OCI-M1 (cell line): ENCODE measurements at regions not wholly inside any gene's neighbourhood (a gene's known extent, or its start where the extent isn't known, plus 50 kb on each side); places are given as distances from the start of the nearest gene placed in this dataset.

Experiments used
- DNase-seq: peaks from one replicate; lab custom pipeline; 2025; lab: John Stamatoyannopoulos, UW

DNA sequence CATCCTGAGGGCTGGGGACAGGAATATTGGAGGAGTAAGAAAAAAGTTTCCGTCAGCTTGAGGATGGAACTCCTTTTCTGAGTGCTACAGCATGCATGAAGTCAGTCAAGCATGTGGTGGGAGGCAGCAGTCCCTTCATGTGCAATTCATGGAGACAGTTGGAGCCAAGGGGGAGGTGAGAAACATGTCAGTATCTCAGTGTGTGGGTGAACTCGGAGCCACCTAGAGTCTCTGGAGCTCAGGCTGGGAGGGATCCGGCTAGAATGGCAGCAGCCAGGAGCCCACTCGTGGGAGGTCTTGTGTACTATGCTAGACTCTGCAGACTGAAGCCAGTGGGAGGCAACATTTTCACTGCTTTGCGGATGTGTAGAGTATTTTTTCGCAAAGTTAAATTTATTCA lies 60.3 kb downstream of the AVPR1A start:
- no peak for DNase-seq

DNA sequence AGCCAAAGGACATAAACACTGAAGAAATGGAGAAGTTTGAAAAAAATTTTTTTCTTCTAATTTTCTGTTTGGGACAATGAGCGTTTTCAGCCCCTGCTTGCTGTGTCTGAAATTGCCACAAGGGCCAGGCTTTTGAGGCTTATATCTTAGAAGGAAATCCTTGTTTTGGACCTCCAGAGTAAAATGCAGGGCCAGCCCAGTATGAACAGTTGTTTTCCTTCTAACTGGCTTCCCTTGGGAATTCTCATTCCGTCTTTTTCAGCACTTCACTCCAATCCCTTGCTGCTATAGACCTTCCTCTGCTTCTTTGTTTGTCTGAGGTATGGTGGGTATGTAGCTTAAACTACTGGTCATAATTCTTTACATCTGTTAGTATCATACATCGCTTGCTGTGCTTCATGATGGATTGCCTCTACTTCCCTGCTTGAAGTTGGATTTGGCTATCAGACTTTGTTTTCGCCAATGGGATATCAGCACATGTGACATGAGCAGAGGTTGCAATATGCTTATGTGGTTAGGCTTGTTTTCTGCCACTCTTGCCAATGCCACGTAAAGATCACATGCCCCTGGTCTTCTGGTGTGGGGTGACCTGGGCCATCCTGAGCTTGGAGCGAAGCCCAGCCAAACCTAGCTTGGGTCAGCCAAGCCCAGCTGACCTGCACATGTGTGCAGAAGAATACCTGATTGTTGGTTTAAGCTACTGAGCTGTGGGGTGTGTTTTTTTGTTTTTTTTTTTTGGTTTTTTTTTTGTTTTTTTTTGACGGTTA lies 64.7 kb downstream of the AVPR1A start:
- no peak for DNase-seq

DNA sequence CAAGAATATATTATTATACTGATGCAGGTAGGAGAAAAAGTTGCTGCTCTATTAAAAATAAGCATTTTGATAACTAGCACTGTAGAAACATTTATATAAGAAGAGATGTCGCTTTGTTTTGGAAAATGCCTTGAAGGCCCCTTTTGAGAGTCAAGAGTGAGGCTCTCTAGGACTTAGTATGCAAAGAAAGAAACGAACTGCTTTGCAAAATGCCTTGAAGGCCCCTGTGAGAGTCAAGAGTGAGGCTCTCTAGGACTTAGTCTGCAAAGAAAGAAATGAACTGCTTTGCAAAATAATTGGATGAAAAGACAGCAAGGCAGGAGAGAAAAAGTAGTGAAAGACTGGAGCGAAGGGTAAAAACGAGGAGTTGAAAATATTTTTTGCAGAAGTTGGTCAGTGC lies 65.9 kb downstream of the AVPR1A start:
- DNase-seq, result no peak

DNA sequence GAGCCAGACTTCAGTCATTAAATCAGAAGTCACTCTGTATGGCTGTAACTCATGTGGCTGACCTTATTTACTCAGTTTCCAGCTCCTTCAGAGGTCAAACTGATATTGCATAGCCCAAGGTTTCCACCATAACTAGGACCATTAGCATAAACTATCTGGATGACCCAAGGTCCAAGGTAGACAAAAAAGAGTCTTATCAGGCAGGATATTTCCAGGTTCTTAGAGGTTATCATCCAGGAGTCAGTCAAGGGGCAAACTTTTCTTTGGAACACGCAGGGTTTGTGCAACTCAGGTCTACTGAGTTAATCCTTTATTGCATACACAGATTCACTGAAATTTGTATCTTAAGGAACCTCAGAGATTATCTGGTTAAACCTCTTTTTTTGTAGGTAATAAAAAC lies 66.5 kb downstream of the AVPR1A start:
- no peak for DNase-seq

DNA sequence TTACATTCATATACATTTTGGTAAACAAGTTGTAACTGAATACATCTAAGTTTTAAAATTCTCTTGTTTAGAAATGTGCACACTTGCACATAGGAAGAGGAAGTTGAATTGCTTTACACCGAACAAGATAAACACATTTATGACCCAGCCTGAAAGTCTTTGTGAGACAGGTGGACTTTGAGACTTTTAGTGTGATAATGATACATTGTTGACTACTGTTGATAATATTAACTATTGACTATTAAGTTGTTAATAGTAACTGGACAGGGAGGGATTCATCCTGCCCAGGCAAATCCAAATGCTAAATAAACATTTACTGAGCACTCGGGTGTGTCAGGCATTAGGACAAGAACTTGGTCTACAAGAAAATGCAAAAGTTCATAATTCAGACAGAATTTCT lies 68.0 kb downstream of the AVPR1A start:
- no peak for DNase-seq

DNA sequence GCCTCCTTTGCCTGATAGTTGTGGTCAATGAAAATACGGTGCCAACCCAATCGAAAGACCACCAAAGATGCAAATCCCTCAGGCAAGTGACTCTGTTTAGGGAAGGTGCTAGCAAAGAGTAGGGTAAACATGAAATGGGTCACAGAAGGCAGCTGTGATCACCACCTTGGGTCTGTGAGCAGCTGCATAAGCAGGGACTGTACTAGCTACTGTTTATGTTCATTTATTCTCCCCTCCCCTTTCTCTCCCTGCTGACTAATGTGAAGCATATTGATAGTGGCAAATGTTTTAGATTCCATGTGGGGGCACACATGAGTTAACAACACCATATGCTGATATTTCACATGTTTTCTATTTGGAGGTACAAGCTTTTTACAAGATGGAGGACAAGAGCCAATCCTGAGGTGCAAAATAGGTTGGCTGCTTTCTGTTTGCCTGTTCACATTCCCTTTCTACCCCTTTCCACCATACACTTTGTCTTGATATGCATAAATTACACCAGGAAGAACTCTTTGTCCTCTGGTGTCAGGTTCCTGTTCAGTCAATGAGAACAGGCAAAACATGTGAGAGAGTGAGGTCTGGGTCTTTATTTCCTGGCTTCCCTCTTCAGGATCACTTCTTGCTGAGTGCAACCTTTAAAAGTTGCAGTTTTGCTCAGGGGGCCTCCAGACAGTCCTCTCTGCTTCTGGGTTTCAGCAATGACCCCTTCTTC lies 71.1 kb downstream of the AVPR1A start:
- DNase-seq, result no peak

DNA sequence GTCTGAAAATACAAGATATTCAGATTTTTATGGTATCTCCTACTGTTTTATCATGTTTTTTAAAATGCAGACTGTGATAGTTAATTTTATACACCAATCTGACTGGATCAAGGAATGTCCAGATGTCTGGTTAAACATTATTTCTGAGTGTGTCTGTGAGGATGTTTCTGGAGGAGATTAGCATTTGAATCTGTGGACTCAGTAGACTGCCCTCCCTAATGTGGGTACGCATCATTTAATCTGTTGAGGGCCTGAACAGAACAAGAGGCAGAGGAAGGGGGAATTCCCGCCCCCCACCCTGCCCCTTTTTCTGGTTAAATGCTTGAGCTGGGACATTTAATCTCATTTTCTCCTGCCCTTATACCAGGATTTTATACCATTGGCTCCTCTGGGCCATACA lies 72.1 kb downstream of the AVPR1A start:
- DNase-seq, result no peak

DNA sequence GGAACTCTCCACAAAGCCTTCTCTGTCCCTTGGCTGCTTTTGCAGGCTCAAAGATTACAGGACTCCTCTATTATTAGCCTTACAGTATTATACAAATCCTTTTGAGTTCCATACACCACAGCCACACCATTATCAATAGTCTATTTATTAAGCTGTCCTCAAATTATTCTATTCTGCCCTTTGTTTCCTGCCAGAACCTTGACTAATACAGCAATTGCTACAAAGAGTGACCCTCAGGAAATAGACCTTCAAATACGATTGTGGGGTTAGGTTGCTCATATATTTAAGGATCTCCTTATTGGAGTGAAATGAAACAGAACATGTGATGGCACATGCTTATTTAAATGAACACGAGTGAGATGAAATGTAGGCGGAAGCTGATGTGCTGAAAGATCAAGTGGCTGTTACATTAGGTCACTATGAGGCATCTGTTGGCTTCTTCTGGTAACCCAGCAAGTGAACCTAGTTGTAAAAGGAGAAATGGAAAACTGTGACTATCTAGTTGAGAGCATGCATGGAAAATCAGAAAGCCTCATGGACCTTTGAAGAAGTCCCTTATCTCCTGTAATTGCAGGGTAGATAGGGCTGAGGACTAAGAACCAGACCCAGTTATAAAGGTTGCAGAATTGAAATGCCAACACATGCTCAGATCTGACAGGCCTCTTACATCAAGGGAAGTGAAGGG lies 75.5 kb downstream of the AVPR1A start:
- DNase-seq, result no peak

DNA sequence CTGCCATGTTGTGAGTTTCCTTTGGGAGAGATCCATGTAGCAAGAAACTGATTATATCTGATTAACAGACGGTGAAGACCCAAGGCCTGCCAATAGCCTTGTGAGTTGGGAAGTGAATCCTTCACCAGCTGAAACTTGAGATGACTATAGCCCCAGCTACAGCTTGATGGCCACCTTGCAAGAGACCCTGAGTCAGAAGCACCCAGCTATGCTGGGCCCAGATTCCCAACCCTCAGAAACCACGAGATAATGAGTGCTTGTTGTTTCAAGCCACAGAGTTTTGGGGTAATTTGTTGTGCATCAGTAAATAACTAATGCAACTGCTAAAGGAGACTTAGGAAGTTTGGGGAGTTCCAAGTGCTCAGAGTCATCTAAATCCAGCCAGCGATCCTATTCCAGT lies 80.3 kb downstream of the AVPR1A start:
- DNase-seq, result no peak

DNA sequence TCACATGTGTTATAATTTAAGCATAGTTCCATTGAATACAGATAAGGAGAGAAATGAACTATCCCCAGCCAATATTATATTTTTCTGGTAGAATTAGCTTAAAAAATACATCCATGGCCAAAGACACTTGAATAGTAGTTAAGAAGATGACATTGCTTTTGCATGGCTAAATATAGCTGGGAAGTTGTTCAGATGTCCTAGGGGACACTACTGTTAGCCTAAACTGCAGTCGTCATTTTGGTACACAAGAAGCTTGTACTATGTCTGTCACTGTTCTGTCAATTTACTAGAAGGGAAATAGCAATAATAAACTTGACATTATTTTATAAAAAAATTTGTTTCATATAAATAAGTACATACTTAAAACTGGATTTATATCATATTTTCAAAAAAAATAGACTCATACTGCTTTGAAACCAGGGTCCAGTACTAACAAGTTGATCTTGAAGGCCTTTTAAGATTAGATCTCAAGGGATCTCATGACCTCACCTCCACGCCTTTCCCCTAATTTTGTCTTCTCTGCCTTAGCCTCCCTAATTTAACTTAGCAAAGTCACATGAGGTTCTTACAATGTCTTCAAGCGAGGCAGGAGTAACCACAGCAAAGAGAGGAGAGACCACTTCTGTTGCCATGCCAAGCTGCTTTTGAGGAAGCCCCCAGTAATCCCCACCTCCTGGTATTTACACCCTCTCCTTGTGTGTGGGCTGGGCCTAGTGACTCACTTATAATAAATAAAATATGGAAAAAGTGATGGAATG lies 81.0 kb downstream of the AVPR1A start:
- DNase-seq, result no peak

DNA sequence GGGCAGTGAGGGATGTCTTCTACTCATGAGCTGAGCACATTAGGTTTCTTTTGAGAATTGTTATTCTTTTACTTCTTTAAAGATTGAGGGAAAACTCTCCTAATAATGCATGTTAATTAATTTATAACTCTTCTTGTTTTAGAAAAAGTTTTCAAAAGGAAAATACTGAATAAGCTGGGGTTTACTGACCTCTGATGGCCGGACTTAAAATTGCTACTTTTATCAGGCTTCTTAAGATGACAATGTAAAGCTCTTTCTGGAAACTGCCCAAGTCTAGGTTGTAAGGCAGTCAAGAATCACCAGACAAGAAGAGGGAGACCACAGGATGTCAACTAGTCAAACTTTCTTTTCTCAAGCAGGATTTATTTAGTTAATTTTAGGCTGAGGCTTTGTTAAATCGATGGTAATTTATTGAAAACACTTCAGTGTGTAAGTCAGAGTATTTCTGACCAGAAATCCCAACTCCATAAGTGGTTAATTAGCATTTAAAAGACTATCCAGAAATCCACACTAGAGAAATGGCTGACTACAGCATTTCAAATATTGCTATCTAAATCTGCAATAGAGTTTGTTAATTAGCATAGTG lies 82.1 kb downstream of the AVPR1A start:
- DNase-seq, result peak; percentile 82

DNA sequence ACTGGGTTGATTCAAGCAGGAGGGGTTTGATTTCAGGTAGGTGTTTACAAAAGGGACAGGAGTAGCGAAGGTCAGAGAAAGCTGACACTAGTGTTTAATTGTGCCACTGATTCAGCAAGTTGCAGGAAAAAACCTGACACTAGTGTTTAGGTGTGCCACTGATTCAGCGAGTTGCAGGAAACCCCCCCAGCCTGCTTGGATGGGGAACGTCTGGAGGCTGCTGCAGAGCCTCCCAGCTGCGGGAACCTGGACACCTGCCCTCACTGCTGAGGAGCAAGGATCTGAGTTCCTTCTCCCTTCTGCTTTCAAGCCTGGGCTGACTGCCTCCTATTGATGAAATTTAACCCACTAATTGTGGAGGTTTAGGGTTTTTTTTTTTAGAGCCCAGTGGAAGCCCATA lies 84.2 kb downstream of the AVPR1A start:
- no peak for DNase-seq

DNA sequence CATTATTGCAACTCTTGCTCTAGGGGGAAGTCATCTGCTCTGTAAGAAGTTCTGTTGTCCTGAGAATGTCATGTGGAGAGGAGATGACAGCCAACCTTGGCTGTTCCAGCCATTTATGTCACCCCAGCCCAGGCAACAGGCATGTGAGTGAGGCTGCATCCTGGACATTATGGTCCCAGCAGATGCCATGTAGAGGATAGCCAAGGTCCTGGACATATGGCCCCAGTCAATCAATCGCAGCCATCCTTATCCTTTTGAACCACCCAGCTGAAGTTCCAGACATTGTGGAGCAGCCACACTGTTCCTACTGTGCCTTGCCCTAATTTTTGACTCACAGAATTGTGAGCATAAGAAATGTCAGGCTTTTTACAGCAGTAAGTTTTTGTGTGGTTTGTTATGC lies 84.9 kb downstream of the AVPR1A start:
- no peak for DNase-seq

DNA sequence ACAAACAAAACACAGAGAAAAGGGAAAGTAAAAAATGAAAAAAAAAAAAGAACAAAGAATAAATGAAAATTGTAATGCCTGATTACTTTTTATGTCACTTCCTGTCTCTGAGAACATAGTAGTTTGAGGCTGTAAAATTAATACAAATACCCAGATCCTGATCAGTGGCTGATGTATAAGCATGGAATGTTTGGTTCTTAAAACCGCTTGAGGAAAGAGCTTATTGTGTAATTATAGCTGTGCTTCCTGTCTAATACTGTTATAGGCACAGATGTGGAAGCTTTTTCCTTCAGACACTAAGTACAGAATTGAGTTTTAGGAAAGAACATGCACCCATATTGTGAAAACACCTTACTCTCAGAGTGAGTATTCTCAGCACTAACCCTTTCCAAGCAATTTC lies 86.9 kb downstream of the AVPR1A start:
- no peak for DNase-seq

DNA sequence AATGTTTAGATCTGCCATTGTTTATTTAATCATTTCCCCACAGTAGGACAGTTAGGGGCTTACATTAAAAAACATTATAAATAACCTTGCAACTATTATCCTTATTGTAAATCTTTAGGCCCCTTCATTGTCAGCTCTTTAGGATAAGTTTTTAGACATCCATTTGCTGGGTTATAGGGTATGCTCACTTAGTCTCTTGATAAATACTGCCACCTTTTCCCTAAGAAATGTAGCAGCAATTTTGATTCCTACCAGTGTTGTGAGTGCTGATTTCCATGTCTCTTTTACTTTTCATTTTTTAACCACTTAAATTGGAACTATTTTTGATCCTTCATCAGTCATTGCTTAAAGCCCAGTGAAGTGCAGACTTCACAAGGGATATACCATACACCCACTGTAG lies 94.4 kb downstream of the AVPR1A start:
- DNase-seq, result no peak

DNA sequence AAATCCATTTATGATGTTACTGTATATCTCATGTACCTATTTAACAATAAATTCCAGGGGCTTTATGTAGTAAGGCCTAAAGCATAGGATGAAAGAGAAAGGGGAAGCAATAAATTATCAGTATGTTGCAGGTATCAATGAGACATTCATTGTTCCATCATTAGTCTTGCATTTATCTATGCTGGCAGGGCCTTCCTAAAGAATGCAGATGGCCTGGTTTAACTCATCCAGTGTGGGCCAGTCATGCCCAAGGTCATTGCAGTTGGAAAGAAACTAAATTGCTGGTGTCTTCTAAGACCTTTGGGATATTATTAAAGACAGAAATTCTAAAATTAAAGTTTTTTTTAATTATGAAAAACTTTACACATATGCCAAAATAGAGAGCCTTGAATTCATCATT lies 98.3 kb downstream of the AVPR1A start:
- no peak for DNase-seq

DNA sequence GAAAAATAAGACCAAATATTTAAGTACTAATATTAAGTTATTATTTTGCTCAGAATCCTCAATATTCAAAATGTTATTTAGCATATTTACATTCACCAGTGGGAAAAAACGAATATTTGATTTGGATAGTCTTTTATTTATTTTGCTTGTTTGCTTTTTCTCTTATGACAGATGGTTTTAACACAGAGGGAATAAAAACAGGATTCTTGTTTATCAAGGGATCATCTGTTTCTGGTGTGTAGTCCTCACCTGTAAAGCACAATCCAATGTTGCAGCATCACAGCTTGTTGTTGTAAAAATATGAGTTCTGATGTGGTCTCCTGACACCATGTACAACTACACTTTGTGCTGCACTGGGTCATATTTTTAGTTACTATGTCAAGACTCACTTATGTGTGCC lies 103.9 kb downstream of the AVPR1A start:
- DNase-seq, result no peak

DNA sequence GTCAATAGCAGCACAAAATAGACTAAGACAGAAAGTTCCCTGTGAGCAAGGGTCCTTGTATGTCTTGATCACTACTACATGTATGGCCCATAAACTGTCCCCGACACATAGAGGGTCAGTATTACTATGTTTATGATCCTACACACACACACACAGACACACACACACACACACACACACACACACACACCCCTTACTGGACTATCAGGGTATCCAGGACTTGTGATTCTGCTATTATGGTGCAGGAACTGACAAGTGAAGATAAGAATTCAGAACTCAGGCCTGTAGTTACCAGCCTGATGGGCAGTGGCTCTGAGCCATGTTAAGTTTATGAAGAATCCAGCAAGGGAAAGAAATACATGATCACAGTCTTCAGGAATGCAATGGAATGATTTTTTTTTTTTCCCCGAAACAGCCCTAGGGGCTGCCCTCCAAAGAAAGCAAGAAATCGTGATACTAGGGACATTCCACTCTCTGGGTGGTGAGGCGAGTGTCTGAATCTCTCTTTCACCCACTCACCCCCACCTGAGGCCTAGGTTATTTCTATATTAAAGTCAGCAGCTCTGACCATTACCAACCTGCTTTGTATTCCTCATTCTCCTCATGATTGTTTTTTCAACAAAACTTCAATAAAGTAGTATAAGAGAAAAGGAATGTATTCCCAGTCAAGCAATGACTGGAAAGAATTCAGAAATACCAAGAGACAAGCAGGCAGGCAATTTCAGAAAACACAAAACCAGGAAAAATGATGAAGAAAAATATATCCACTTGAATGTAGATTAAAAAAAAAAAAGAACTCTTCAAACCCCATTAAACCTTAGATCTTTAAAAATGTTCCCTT lies 105.8 kb downstream of the AVPR1A start:
- no peak for DNase-seq

DNA sequence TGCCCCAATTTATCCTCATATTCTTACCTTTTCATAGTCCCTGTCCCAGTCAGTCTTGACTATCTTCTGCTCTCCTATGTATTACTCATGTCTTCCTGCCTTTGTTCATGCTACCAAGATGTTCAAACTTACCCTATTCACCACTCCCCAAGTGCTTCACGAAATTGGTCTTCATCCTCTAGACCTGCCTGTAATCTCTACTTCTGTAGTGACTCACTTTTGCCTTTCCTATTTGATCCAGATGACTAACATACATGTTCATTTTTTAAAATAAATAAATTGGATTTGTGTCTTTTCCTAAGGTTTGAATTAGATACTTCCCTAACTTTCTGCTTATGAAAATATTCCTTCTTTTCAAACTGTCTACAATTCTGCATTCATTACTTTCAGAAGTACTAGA lies 107.7 kb upstream of the PPM1H start:
- no peak for DNase-seq

DNA sequence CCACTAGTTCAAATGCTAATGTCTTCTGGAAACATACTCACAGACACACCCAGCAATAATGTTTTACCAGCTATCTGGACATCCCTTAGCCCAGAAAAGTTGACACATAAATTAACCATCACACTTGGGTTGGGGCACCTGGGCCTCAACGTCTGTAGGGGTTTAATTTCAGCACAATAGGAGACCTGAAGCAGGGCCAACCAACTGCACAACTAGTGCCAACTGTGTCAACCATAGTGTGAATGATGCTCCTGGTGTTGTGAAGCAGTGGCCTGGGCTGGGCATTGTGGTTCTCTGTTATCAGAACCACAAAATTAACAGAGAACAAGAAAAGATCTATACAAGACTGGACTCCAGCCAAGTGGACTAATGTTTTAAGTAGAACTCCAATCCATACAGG lies 106.7 kb upstream of the PPM1H start:
- no peak for DNase-seq

DNA sequence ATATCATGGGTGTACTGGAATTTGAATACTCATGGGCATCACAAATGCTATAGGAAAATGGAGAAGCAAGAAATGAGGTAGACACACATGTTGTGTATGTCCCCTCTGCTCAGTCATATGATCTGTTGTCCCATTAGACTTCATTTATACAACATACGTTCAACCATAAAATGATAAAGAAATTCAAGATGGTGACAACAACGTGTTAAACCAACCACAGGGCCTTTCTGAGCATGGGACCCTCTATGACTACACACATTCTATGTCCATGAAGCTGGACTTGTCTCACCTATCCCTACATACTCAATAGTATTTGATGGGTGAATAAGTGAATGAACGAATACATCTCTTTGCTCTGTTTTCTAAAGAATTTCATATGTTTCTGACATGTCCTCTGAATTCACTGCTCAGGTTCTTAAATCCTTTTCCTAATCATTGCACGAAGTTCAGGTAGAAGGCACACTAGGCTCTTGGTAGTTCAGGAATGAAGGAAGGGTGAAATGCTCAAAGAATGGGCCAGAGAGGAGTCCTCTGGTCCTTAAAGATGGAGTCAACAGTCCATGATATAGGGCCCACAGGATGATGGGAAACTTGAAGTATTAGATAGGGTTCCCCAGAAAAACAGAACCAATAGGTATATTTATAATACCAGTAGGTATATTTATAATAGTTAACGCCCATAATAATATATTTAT lies 105.7 kb upstream of the PPM1H start:
- DNase-seq, result no peak
